Epidermal melanocyte (primary cell): ENCODE measurements at regions not wholly inside any gene's neighbourhood (a gene's known extent, or its start where the extent isn't known, plus 50 kb on each side); places are given as distances from the start of the nearest gene placed in this dataset.

Experiments used
- DNase-seq: peaks from one replicate; pipeline ENCODE4 v3.0.0; 2011; ENCODE audit warnings: low spot score; ENCODE audit not compliant: insufficient read length

DNA sequence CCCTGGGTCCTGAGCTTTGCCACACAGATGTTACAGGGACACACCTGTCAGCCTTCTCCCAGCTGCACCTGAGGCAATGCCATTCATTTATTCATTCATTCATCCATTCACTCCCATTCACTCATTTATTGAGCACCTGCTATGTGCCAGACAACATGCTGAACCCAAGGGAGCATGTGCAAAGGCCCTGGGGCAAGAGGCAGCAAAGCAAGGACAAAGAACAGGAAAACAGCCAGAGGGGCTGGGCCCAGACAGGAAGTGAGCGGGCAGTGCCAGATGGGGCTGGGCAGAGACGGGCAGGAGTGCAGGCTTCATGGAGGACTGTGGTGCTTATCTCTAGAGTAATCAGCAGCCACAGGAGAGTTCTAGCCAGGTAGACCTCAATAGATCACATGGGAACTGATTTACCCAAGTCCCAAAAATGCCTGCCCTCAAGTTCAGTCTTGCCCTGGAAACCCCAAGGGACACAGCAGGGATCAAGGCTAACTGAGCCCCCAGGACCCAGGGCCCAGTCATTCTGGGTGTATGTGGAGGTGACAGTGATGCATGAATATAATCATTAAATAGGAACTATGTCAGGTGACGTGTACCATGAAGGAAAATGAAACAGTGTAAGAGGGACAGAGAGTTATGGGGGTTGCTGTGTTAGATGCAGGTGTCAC is 530.3 kb downstream of the MATN1 start:
- no peak for DNase-seq

DNA sequence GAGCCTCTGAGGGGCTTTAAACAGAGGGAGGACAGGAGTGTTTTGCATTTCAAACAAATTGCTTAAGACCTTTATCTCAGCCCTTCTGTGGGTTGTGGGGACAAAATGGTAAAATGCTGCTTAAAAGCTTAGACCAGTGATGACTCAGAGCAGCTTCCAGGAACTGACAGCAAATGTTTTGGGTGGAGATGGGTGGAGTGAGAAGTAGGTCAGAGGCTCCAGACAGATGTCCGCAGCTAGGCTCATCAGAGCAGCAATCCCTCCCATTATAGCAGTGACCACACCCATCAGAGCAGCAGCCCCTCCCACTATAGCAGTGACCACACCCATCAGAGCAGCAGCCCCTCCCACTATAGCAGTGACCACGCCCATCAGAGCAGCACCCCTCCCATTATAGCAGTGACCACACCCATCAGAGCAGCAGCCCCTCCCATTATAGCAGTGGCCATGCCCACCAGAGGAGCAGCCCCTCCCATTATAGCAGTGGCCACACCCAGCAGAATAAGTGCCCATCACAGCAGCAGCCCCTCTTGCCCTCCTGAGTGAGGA is 532.2 kb downstream of the MATN1 start:
- DNase-seq, result no peak

DNA sequence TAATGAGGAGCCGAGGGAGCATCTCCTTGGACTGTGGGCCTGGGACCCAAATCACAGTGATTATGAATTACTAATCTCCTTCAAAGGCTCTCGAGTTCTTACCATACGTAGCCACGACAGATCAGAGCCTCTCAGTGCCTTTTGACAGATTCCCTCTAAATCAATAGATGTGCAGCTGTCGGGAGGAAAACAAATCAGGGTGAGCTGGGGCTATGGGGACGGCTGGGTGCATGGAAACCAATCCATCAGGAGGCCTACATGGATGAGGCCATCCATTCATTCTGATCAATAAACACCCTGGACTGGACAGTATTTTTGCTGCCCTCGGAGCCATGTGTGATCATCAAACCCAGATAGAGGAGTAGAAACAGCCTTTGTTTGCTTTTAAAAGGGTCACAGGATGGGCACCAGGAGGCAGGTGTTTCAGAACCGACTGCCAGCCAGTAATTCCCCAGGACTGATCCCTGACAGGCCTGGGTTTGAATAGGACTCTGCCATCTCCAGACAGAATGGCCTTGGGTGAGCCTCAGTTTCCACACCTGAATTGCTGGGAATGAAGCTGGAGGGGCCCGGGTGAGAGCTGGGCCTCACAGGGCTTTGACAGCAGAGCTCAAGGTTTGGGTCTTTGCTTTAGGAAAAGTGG is 532.8 kb downstream of the MATN1 start:
- no peak for DNase-seq

DNA sequence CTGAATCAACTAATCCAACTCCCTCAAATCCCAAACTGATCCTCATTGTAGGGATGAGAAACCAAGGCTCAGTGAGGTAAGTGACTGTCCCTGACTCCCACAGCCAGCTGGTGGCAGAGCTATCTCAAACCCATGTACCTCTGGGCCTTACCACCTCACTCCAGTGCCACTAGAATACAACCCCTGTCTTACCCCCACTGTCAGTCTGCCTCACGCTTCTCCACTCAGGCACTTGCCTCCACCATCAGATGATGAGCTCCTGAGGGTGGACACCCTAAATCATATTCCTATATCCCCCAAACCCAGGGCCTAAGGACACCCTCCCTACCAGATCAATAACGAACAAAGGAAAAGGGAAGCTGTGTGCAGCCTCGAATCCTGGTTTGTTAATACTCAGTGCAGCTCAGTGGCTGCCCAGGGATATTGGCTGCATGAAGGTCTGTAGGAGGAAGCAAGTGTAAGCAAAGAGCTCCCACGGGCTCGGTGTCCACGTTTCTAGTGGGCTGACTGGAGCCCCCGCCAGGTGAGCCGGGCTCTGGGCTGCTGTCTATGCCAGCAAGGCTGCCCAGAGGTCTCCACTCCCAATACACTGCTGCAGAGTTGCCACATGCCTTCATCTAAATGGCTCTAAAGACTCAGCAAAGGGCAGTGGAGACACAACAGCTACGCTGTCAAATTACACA is 533.4 kb downstream of the MATN1 start:
- no peak for DNase-seq

DNA sequence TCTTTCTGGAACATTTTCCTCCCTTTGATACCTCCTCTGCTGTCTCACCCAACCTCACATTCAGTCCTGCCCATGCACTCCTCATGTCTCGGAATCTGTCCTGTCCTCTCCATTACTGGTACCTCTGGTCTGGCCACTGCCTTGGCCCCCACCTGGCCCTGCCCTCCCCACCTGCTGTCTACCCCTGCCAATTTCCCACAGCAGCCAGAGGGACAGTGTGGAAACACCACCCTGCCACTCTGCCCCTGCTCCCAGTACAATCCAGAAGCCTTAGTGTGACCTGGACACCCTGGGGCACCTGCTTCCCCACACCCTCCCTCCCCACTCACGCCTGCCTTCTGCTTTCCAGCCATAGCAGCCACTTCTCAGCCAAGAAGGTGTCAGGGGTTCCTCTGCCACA is 534.4 kb downstream of the MATN1 start:
- no peak for DNase-seq

DNA sequence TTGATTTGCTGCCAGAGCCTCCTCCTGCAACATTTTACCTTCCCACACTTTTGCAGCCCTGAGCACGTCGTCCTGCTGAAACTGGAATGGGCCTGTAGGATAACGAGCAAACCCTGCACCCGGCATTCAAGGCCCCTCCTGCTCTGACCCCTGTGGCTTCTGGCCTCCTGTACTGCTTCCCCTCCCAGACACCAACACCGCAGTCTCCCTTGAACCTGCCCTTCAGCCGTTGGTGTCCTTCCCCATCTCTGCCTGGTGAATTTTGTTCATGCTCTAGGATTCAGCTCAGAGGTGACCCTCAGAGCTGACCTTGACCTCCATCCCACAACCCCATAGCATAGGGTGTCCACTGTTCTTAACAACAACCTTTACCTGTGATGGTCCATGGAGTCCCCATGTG is 535.1 kb downstream of the MATN1 start:
- DNase-seq, result no peak

DNA sequence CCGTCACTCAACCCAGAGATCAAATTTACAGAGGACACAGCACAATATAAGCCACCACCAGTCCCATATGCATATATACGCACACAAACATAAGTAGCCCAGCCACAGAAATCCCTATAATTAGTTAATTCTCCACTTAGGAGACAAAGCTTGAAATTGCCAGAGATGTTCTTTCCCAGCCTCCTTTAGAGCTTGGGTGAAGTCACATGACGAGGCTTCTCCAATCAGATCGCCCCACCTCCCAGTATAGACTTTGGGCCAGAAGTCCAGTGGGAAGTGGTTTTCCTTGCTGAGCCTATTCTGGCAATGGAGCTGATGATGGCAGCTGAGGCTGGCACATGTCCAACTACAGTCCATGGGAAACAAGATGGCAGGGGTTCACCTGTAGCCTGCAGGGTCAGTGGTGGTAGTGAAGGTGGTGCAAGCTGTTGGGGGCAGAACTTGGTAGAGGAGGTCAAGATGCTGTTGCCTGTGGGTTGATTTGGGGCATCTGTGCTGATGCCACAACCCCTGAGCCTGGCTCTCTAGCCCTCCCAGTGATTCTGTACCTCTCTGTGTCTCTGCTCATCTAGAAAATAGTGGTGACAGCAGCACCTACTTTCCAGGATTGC is 535.9 kb downstream of the MATN1 start:
- DNase-seq, result no peak

DNA sequence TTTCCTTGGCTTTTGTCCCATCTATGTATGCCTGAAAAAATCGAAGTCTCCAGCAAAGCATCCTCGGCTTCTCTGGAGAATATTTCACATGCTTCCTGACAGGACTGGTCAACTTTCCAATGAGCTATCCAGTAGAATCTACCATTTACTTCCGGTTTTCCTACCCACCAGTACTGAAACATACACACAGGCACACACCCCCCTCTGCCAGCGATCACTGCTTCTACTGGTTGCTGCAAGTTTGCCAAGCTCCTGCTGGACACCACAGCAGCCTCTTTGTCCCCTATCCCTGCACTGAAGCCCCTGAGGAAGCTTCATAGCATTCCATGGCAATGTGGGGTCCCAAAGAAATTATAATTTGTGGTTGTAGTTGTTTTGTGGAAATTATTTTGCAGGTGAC is 536.8 kb downstream of the MATN1 start:
- DNase-seq, result no peak

DNA sequence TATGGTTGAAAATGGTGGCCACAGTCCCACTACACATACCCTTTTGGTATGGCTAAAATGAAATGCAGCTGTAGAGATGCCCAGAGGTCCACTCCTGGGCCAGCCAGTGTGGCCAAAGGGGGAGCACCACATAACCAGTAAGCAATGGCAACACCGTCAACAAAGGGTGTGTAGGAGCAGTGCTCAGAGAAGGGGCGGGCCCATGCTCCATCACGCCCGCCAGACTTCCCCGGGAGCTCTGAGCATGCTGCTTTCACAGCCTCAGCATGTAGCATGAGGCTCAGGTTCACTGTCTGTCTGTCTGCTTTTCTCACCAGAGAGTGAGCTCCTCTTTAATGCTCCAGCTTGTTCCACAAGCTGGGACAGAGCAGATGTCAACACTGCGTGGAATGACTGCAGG is 537.6 kb downstream of the MATN1 start:
- no peak for DNase-seq

DNA sequence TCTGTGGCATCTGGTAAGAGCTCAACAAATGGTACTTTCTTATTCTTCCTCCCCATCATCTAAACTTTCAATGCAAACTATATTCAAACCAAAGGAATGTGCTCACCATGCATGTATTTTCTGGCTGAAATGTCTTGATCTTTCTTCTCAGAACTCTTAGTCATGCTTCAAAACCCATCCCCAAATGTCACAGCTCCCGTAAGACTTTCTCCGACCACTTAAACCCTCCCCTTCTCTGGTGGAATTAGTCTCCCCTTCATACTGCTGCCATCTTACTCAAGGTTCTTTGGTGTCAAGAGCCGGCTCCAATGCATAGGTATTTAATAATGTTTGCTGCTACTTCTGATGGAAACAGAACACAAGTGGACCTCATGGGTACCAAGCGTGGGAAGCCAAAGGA is 538.1 kb downstream of the MATN1 start:
- DNase-seq, result no peak

DNA sequence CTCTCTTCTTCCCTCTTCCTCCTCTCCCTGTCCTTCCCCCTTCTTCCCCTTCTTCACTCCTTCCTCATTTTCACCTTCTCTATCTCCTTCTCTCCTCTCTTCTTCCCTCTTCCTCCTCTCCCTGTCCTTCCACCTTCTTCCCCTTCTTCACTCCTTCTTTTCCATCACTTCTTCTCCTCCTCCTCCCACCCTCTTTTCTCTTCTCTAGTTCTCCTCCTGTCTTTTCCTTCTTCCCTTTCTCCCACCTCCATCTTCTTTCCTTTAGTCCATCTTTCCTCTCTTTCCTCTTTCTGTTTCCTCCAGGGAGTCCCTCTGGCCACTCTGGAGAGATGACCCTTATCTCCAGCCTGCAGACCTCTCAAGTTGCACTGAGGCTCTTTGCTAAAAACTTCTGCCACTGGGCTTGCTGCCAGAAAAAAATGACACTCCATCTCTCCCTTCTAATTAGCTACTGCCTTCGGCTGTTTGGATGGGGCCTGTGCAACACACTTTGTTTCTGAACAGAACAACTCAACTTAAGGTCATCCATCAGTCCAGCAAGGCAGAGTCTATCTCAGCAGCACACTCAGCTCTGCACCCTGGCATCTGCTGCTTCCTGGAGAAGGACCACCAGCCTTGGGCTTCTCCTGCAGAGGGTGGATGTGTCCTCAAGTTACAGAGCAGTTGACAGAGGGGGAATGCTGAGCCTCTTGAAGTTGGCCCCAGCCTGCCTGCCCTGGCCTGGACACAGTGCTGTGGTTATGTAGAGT is 538.8 kb downstream of the MATN1 start:
- DNase-seq, result no peak

DNA sequence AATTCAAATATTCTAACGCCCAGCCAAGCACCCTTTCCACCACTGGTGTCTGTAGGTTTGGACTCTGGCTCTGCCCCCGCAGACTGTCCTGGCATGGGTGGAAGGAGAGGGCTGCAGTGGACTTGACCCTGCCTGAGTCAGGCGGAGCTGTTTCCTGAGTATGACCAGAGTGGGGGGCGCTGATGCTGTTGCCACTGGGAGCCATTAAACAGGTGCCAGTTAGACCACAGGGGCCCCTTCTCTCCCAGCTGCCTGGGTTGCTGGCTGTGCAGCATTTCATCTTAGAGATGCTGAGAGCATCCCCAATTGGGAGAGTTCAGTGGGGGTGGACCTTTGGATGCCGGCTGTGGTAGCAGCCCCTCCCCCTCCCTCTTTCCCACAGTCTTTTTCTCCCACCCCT is 539.5 kb downstream of the MATN1 start:
- no peak for DNase-seq

DNA sequence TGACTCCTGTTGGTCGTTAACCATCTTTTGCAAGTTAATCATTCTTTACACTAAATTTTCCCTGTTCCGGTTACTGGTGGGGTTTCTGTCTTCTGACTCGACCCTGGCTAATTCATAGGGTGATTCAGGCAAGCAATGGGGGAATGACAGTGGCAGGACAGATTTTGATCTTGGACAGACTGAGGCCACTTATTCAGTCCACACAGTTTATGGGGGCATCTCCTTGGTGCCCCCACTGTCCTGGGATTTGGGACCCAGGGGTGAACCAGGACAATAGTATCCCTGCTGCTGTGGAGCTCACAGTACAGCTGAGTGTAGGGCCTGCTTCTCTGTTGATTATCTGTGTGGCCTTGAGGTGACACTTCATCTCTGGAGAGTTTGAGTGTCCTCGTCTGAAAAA is 540.4 kb downstream of the MATN1 start:
- DNase-seq, result no peak

DNA sequence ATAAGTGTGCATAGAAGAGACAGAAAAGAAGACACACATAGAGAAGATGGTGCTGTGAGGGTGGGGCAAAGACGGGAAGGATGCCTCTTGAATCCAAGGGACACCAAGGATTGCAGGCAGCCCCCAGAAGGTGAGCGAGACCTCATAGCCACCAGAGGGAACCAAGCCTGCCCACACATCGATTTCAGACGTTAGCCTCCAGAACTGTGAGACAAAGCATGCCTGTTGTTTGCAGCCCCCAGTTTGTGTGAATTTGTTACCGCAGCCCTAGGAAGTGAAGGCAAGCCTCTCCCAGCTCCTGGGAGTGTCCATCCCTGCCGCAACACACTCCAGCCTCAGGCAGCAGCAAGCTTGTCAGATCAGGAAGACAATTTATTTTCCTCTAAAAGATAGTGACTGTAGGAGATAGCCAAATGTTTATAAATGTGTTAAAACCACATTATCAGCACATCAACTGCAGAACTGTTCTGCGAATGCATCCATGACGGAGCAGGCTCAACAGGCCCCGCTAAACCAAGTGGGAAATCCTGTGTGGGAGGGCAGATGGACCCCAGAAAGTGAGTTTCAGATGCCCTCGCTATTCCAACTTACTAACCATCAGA is 543.3 kb downstream of the MATN1 start:
- DNase-seq, result no peak

DNA sequence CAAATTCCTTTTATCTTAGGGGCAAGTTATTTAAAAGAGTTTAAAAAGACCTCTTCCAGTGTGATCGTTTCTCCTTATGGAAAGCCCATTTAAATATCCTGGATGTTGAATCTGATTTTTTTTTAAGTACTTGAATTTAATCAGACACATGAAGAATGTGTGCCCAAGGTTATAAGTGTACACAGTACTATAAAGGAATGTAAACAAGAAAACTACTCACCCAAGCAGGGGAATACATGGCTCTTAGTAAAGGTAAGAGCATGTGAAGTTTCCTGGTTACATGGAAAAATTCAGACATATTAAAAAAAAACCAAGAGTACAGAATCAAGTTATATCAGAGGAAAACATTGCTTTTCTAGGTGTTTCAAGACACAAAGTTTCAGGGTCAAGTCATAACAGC is 546.9 kb downstream of the MATN1 start:
- DNase-seq, result no peak

DNA sequence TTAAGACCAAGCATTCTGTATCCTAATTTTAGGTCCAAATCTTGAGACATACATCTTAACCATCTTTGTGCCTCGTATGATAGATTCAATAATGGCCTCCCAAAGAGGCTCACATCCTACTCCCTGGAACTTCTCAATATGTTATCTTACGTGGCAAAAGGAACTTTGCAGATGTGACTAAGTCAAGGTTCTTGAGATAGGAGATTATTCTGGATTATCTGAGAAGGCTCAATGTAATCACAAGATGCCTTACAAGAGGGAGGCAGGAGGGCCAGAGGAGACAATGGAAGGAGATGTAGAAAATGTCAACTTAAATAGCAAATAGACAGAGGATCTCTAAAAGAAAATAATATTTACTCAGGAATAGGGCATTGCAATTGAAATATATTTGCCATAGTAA is 548.9 kb downstream of the MATN1 start:
- no peak for DNase-seq

DNA sequence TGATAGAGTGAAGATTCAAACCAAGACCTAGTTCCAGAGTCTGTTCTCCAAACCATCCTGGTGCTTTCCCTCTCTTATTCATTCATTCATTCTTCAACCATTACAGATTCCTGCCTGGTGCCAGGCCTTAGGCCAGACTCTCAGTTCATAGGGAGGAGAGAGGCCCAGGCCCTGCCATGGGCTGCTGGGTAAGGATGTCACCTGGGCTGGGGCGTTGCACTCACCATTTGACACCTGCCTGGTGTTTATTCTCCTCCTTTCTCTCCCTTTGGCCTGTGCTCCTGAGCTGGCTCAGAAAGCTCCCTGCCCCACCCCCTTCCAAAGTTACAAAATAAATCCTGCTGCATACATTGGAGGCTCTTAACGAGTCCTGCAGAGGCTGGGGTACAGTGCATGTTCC is 549.8 kb downstream of the MATN1 start:
- no peak for DNase-seq

DNA sequence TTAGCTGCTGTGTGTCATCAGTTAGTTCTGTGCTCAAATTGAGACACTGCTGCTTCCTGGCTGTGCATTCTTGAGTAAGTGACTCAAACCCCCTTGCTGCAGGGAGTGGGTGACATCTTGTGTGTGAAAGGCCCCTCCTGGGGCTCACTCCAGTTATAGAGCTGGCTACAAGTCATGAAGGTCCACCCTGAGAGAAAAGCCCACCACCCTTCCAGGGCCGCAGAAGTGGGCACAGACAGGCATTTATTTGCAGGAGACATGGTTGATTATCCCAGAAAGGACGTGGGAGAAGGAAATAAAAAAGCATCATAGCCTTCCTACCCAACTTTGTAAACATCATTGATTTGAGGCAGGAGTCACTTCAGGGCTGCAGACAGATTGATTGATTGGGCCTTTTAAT is 550.6 kb downstream of the MATN1 start:
- no peak for DNase-seq

DNA sequence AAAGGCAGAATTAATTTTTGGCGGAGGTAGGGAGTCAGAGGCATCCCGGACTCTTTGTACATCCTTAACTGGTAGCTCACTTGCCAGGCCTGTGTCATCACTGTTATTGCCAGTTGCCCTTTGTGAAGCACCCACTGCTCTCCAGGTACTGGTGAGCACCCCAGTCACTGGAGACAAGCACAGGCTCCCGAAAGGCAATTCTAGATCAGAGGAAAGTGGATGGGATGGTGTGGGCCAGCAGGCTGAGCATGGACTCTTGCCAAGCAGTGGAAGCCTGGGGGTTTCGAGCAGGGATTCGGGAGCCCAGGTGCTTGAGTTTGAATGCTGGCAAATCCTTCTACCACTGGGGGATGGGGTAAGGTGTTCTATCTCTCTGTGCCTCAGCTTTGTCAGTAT is 551.1 kb downstream of the MATN1 start:
- DNase-seq, result no peak

DNA sequence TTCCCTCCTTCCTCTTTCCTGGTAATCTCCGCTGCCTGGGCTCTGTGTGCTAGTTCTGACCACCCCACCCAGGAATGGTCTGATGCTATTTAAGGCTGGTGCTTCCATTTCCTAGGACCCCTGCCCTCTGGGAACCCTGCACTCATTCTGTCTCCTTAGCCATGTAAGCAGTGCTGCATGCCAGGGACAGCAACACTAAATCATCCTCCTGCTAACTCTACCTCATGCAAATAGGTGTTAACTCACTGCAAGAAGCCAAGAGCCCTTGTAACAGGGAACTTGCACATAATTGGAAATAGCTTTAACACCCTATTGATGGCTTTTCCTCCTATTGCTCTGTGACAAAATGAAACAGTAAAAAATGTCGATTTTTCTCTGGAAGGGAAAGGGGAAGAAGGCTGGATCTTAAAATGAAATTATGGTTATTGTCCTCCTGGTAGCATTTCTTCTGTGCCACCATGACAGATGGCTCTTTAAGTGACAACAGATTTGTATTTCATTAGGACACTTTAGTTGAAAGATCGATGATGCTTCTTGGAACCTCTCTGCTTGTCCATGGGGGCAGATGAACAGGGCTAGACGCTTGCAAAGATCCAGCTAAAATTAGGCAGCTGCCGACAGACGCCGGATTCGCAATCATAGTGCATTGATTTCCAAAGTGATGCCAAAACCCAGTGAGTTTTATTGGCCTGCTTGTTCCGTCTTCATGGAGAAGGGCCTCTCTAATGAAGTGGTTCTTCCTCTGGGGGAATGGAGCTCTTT is 551.7 kb downstream of the MATN1 start:
- DNase-seq, result no peak
